ENCODE measurements at regions not wholly inside any gene's neighbourhood (a gene's known extent, or its start where the extent isn't known, plus 50 kb on each side); places are given as distances from the start of the nearest gene placed in this dataset.
"Not testable (repeated sequence)": the region's sequence is repeated elsewhere in the genome, so short reads cannot be mapped to it uniquely, and the experiment has no call there.

- no peak for DNase-seq
Measured at GRCh38 chr10:65083222-65083621, 1562.0 kb downstream of the REEP3 start.

GRCh38 chr10:65090991-65091390 is 1569.8 kb downstream of the REEP3 start:
- DNase-seq, result no peak

DNA sequence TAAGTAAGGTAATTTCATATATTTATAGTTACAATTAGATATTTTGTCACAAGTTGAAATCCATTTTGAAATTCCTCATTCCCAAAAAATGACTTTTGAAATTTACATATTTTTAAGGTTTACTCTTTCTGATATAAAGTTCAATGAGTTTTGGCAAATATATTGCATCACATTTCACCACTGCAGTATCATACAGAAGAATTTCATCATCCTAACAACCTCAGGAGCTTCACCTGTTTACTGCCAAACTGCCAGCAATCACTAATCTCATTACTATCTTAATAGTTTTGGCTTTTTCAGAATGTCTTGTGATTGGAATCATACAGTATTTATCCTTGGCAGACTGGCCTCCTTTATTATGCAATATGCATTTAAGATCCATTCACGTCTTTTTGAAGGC is 1578.9 kb downstream of the REEP3 start:
- DNase-seq, result no peak

DNA sequence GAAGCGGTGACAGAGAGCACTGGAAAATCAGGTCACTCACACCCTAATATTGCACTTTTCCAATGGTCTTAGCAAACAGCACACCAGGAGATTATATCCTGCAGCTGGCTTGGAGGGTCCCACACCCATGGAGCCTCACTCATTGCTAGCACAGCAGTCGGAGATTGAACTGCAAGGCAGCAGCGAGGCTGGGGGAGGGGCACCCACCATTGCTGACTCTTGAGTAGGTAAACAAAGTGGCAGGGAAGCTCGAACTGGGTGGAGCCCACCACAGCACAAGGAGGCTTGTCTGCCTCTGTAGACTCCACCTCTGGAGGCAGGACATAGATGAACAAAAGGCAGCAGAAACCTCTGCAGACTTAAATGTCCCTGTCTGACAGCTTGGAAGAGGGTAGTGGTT is 1579.7 kb downstream of the REEP3 start:
- not testable (repeated sequence) for DNase-seq

DNA sequence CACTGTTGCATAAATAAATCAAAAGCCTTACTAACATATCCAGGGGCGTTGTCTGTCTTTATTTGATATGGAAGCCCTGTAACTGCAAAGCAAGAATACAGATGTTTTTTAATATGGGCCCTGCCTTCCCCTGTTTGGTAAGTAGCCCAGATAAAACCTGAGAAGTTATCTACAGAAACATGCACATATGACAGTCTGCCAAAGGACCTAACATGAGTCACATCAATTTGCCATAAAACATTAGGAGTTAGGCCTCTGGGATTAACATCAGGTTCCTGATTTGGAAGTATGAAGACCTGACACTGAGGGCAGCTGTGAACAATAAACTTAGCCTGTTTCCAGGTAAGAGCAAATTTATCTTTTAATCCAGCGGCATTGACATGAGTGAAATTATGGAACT is 1588.8 kb downstream of the REEP3 start:
- DNase-seq, result no peak

- not testable (repeated sequence) for DNase-seq
Measured at GRCh38 chr10:65111059-65111458, 1589.9 kb downstream of the REEP3 start.

- DNase-seq, result no peak
Measured at GRCh38 chr10:65112573-65112972, 1591.4 kb downstream of the REEP3 start.

- DNase-seq, result no peak
Measured at GRCh38 chr10:65123120-65123519, 1601.9 kb downstream of the REEP3 start.

- no peak for DNase-seq
Measured at GRCh38 chr10:65125212-65125611, 1604.0 kb downstream of the REEP3 start.

DNA sequence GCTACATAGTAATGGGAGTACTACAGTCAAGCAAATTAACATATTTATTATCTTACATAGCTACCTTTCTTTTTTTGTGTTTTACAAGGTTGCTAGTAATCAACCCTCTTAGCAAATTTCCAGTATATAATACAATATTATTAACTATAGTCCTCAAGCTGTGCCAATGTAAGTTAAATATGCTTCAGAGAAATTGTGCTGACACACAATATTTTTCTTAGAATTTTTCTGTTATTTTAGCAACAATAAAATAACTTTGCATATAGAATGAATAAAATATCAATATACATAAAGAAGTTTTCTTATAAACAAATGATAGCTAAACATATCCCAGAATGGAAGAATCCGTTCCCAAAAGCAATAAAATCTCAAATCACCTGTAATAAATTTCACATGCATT is 1605.1 kb downstream of the REEP3 start:
- DNase-seq, result no peak

- no peak for DNase-seq
Measured at GRCh38 chr10:65128277-65128676, 1607.1 kb downstream of the REEP3 start.

GRCh38 chr10:65130162-65130758 is 1609.1 kb downstream of the REEP3 start:
- DNase-seq, result no peak

GRCh38 chr10:65133652-65134051 is 1612.5 kb downstream of the REEP3 start:
- no peak for DNase-seq

GRCh38 chr10:65135508-65135907 is 1614.3 kb downstream of the REEP3 start:
- no peak for DNase-seq

- DNase-seq, result no peak
Measured at GRCh38 chr10:65142641-65143435, 1621.6 kb downstream of the REEP3 start.

DNA sequence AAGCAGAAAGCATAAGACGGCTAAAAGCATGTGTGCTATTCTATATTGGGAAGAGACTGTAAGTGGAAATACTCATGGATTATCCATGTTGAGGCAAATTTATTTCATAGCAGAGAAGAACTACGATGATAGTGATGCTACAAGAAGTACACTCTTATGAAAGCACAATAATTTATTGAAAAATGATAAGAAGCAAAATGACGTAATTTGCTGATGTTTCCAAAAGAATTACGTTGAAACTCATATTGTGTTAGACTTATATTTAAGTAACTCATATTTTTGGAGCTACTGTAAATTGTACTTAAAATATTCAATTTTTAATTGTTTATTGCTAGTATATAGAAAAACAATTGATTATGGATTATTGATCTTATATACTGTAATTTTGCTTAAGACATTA is 1622.5 kb downstream of the REEP3 start:
- no peak for DNase-seq

- DNase-seq, result no peak
Measured at GRCh38 chr10:65149878-65150277, 1628.7 kb downstream of the REEP3 start.

DNA sequence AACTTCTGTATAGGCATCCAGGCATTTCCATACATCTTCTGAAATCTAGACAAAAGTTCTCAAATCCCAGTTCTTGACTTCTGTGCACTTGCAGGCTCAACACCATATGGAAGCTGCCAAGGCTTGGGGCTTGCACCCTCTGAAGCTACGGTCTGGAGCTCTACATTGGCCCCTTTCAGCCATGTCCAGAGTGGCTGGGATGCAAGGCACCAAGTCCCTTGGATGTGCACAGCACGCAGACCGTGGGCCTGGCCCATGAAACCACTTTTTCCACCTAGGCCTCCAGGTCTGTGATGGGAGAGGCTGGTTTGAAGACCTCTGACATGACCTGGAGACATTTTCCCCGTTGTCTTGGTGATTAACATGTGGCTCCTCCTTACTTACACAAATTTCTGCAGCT is 1645.1 kb downstream of the REEP3 start:
- DNase-seq, result no peak

DNA sequence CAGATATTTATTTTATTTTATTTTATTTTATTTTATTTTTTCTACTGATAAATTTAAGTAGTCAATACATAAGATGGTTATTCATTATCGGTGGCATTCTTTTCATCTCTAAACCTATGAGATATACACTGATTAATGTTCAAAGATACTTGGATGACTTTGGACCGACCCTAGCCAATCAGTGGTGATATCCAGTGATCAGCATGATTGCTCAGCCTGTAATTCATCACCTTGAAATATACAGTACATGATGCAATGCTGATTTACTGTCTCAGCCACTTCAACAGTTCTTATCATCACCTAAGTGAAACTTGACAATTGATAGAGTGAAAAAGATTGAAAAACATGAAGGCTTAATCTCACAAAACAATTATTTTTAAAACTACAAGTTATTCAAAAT is 1651.0 kb downstream of the REEP3 start:
- DNase-seq, result no peak

DNA sequence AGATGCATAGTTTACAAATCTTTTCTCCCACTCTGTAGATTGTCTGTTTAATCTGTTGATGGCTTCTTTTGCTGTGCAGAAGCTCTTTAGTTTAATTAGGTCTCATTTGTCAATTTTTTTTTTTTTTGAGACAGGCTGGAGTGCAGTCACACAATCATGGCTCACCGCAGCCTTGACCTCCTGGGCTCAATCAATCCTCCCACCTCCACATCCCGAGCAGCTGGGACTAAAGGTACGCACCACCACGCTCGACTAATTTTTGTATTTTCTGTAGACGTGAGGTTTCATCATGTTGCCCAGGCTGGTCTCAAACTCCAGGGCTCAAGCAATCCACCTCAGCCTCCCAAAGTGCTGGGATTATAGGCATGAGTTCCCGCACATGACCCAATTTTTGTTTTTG is 1655.8 kb downstream of the REEP3 start:
- DNase-seq, result no peak

DNA sequence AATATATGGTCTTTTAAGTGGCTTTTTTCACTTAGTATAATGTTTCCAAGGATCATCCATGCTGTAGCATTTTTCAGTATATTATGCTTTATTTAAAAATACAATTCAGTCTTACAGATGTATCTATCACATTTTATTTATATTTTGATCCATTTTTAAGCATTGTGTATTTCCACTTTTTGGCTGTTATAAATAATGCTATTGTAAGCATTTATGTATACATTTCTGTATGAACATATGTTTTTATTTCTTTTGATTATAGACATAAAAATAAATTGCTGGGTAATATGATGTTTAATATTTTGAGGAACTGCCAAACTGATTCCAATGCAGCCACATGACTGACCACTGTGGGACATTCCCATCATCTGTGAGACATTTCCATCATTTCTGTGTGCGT is 1662.0 kb downstream of the REEP3 start:
- DNase-seq, result no peak

DNA sequence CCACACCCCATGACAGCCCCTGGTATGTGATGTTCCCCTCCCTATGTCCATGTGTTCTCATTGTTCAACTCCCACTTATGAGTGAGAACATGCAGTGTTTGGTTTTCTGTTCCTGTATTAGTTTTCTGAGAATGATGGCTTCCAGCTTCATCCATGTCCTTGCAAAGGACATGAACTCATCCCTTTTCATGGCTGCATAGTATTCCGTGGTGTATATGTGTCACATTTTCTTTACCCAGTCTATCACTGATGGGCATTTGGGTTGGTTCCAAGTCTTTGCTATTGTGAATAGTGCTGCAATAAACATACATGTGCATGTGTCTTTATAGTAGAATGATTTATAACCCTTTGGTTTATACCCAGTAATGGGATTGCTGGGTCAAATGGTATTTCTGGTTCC is 1665.5 kb downstream of the REEP3 start:
- not testable (repeated sequence) for DNase-seq

DNA sequence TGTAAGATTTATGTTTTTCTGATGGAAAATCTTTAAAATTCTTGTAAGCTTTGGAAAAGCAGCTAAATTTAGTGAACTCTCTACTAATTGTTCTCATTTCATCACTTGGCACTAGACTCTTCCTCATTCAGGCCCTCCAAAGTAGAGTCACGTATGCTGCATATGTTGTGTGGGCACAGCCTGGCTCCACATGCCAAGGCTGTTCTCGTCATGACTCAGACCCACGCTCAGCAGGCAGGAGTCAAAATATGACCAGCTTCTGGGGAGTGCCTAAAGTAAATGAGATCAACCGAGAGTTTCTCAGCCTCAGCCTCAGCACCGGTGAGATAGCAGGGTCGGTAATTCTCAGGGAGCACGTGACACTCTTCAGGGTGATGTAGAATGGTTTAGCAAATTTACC is 1672.9 kb downstream of the REEP3 start:
- DNase-seq, result no peak

DNA sequence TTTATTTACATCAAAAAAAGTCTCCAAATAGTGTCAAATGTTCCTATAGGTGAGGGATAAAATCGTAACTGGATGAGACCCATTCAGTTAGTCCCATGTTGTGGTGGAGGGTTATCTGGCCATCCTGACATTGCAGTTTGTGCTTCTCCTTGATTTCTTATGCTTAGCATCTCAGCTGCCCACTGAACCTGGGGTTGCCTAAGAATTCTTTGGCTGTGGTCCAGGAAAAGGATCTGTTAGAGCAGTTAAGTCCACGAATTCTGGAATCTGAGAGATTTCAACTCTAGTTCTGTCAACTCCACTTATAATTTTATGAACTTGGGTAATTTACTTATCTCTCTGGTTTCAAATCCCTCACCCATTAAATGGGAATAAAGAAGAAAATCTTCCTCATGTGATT is 1673.4 kb downstream of the REEP3 start:
- DNase-seq, result no peak

- no peak for DNase-seq
Measured at GRCh38 chr10:65196111-65196510, 1674.9 kb downstream of the REEP3 start.

Measured in central memory CD4-positive, alpha-beta T cell (primary cell).